Thyroid gland (tissue), 4 donors: ENCODE measurements at regions not wholly inside any gene's neighbourhood (a gene's known extent, or its start where the extent isn't known, plus 50 kb on each side); places are given as distances from the start of the nearest gene placed in this dataset.

Source experiments
- CTCF ChIP-seq, 6 experiments: fragments of 200-600 bp in 3 of 6; fragments of 450-650 bp in 3 of 6; sonication (generic) in 3 of 6; IDR thresholded peaks; one replicate each; pipeline ENCODE4 v1.5.1; 2016 to 2019; ENCODE audit warnings: antibody characterized with exemption in 6 of 6, mild to moderate bottlenecking in 2 of 6, inconsistent platforms in 1 of 6, moderate library complexity in 1 of 6
- POLR2A ChIP-seq, 2 donors: fragments of 450-650 bp; IDR thresholded peaks; one replicate each; pipeline ENCODE4 v1.6.1; 2017; ENCODE audit warnings: antibody characterized with exemption in 2 of 2, mild to moderate bottlenecking in 2 of 2, moderate library complexity in 1 of 2

- TF ChIP-seq CTCF (IDR thresholded peaks at IDR 0.05) (no peak), POLR2A (IDR thresholded peaks at IDR 0.05) (no peak)
Observed at GRCh38 chr10:111137007-111137406, 60.2 kb downstream of the ADRA2A start.
